ENCODE measurements at regions not wholly inside any gene's neighbourhood (a gene's known extent, or its start where the extent isn't known, plus 50 kb on each side); places are given as distances from the start of the nearest gene placed in this dataset.
"Not testable (repeated sequence)": the region's sequence is repeated elsewhere in the genome, so short reads cannot be mapped to it uniquely, and the experiment has no call there.

DNA sequence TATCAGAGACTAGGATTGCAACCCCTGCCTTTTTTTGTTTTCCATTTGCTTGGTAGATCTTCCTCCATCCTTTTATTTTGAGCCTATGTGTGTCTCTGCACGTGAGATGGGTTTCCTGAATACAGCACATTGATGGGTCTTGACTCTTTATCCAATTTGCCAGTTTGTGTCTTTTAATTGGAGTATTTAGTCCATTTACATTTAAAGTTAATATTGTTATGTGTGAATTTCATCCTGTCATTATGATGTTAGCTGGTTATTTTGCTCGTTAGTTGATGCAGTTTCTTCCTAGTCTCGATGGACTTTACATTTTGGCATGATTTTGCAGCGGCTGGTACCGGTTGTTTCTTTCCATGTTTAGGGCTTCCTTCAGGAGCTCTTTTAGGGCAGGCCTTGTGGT, 99.2 kb upstream of the CNTNAP2 start:
- H3K4me2 ChIP-seq (ENCODE audit: control insufficient read depth, extremely low read depth, insufficient read depth, low read depth, low read length); dilution Hi-C loops (cut with MboI; ENCODE audit: extremely low pct_ligation_motif_present, low sequenced_read_pairs): not testable (repeated sequence)

GRCh38 chr7:146014154-146014553, 102.4 kb upstream of the CNTNAP2 start:
- H3K9me3 ChIP-seq (ENCODE audit: control insufficient read depth, low read depth, low read length); dilution Hi-C loops (cut with MboI; ENCODE audit: extremely low pct_ligation_motif_present, low sequenced_read_pairs); H3K36me3 ChIP-seq (ENCODE audit: control insufficient read depth in 2 of 2, extremely low read depth in 1 of 2, insufficient read depth in 2 of 2, low read length in 2 of 2); H3K9ac ChIP-seq (ENCODE audit: control insufficient read depth, extremely low read depth, insufficient read depth, low read length); H3K27me3 ChIP-seq (ENCODE audit: control insufficient read depth, extremely low read depth, insufficient read depth, low read length); H3K9me1 ChIP-seq (ENCODE audit: control insufficient read depth, extremely low read depth, insufficient read depth, low read length); FAIRE-seq; DNase-seq (ENCODE audit: low read depth, low spot score); H3K27ac ChIP-seq (ENCODE audit: control insufficient read depth, insufficient read depth, low read length); H3K79me2 ChIP-seq (ENCODE audit: control insufficient read depth, insufficient read depth, low read length); H4K20me1 ChIP-seq (ENCODE audit: control insufficient read depth, extremely low read depth, insufficient read depth, low read length); H3K4me2 ChIP-seq (ENCODE audit: control insufficient read depth, extremely low read depth, insufficient read depth, low read depth, low read length); H3K4me1 ChIP-seq (ENCODE audit: control insufficient read depth, extremely low read depth, insufficient read depth, low read length); H3K4me3 ChIP-seq (ENCODE audit: control insufficient read depth in 2 of 3, extremely low read depth in 1 of 3, insufficient read depth in 2 of 3, low read depth in 1 of 3, low read length in 3 of 3); H2AFZ ChIP-seq (ENCODE audit: control insufficient read depth, low read length): not testable (repeated sequence)

More for the DNA sequence above, 99.2 kb upstream of the CNTNAP2 start:
- H3K9me1 ChIP-seq (ENCODE audit: control insufficient read depth, extremely low read depth, insufficient read depth, low read length); H3K9me3 ChIP-seq (ENCODE audit: control insufficient read depth, low read depth, low read length); H4K20me1 ChIP-seq (ENCODE audit: control insufficient read depth, extremely low read depth, insufficient read depth, low read length); H3K9ac ChIP-seq (ENCODE audit: control insufficient read depth, extremely low read depth, insufficient read depth, low read length); FAIRE-seq; H3K27ac ChIP-seq (ENCODE audit: control insufficient read depth, insufficient read depth, low read length); H3K36me3 ChIP-seq (ENCODE audit: control insufficient read depth in 2 of 2, extremely low read depth in 1 of 2, insufficient read depth in 2 of 2, low read length in 2 of 2); DNase-seq (ENCODE audit: low read depth, low spot score); H3K79me2 ChIP-seq (ENCODE audit: control insufficient read depth, insufficient read depth, low read length); H3K27me3 ChIP-seq (ENCODE audit: control insufficient read depth, extremely low read depth, insufficient read depth, low read length); H3K4me1 ChIP-seq (ENCODE audit: control insufficient read depth, extremely low read depth, insufficient read depth, low read length); H2AFZ ChIP-seq (ENCODE audit: control insufficient read depth, low read length); H3K4me3 ChIP-seq (ENCODE audit: control insufficient read depth in 2 of 3, extremely low read depth in 1 of 3, insufficient read depth in 2 of 3, low read depth in 1 of 3, low read length in 3 of 3): not testable (repeated sequence)

GRCh38 chr7:146008293-146008692, 108.3 kb upstream of the CNTNAP2 start:
- dilution Hi-C loops (cut with MboI; ENCODE audit: extremely low pct_ligation_motif_present, low sequenced_read_pairs): no loop called here

More at GRCh38 chr7:146008293-146008692, 108.3 kb upstream of the CNTNAP2 start:
- Histone ChIP-seq H2AFZ (ENCODE audit: control insufficient read depth, low read length) (no peak overlapping the region), H3K4me2 (ENCODE audit: control insufficient read depth, extremely low read depth, insufficient read depth, low read depth, low read length) (no peak overlapping the region), H3K4me3 (ENCODE audit: control insufficient read depth in 2 of 3, extremely low read depth in 1 of 3, insufficient read depth in 2 of 3, low read depth in 1 of 3, low read length in 3 of 3) (no peak overlapping the region), H3K27me3 (ENCODE audit: control insufficient read depth, extremely low read depth, insufficient read depth, low read length) (no peaks in the 10 kb centered on the region), H3K27ac (ENCODE audit: control insufficient read depth, insufficient read depth, low read length) (no peak overlapping the region), H3K9ac (ENCODE audit: control insufficient read depth, extremely low read depth, insufficient read depth, low read length) (no peak overlapping the region), H3K4me1 (ENCODE audit: control insufficient read depth, extremely low read depth, insufficient read depth, low read length) (no peaks in the 10 kb centered on the region), H4K20me1 (ENCODE audit: control insufficient read depth, extremely low read depth, insufficient read depth, low read length) (no peaks in the 10 kb centered on the region), H3K9me1 (ENCODE audit: control insufficient read depth, extremely low read depth, insufficient read depth, low read length) (no peaks in the 10 kb centered on the region), H3K36me3 (ENCODE audit: control insufficient read depth in 2 of 2, extremely low read depth in 1 of 2, insufficient read depth in 2 of 2, low read length in 2 of 2) (no peaks in the 10 kb centered on the region), H3K9me3 (ENCODE audit: control insufficient read depth, low read depth, low read length) (no peaks in the 10 kb centered on the region), H3K79me2 (ENCODE audit: control insufficient read depth, insufficient read depth, low read length) (no peaks in the 10 kb centered on the region)
- DNase-seq (ENCODE audit: low read depth, low spot score) (no peak), FAIRE-seq (no peak)
- TF ChIP-seq CTCF (optimal IDR thresholded peaks at IDR 0.05 in 1 of 3, IDR thresholded peaks at IDR 0.05 in 1 of 3, conservative IDR thresholded peaks at IDR 0.05 in 1 of 3; ENCODE audit: extremely low read depth in 1 of 3, insufficient read depth in 2 of 3, low read length in 3 of 3) (no peak), EZH2 (IDR thresholded peaks at IDR 0.05; ENCODE audit: low read length) (no peak)

Data from keratinocyte (primary cell).